HL-60 (cell line): ENCODE measurements at regions not wholly inside any gene's neighbourhood (a gene's known extent, or its start where the extent isn't known, plus 50 kb on each side); places are given as distances from the start of the nearest gene placed in this dataset.

ENCODE experiments used
- DNase-seq, 2 experiments: peaks; one replicate each; pipeline ENCODE4 v3.0.0-alpha.2; 2010 to 2020; ENCODE audit warnings: low read depth in 1 of 2, low spot score in 1 of 2
- H3K27ac ChIP-seq: fragments of 250-450 bp; sonication (Bioruptor Pico); replicated peaks from 2 replicates; pipeline ENCODE4 v1.5.1; 2020; ENCODE audit warnings: mild to moderate bottlenecking, moderate library complexity
- H3K27me3 ChIP-seq: fragments of 250-450 bp; sonication (Bioruptor Pico); 2 replicates; pipeline ENCODE4 v1.5.1; 2021; ENCODE audit warnings: mild to moderate bottlenecking, moderate library complexity; ENCODE audit not compliant: insufficient read depth, poor library complexity, severe bottlenecking
- H3K4me3 ChIP-seq: replicated peaks from 2 replicates; pipeline ENCODE4 v1.5.1; 2011; ENCODE audit warnings: mild to moderate bottlenecking, control low read depth, low read length; ENCODE audit not compliant: insufficient read depth
- CTCF ChIP-seq: IDR thresholded peaks from one replicate; pipeline ENCODE4 v1.5.1; 2011; ENCODE audit warnings: low read length, control low read depth, inconsistent platforms; ENCODE audit not compliant: insufficient read depth
- GABPA ChIP-seq: IDR thresholded peaks from 2 replicates; pipeline ENCODE4 v1.6.1; 2012; ENCODE audit warnings: low read depth
- POLR2AphosphoS5 ChIP-seq: IDR thresholded peaks from 2 replicates; pipeline ENCODE4 v1.6.1; 2012; ENCODE audit warnings: low read depth
- REST ChIP-seq: IDR thresholded peaks from 2 replicates; pipeline ENCODE4 v1.6.1; 2012; ENCODE audit warnings: low read depth; ENCODE audit not compliant: insufficient replicate concordance
- SPI1 ChIP-seq: IDR thresholded peaks from 2 replicates; pipeline ENCODE4 v1.6.1; 2012; ENCODE audit warnings: low read depth, mild to moderate bottlenecking, borderline replicate concordance

GRCh38 chr7:33701189-33701740 is 204.1 kb upstream of the BMPER start:
- Histone ChIP-seq H3K27ac (no peak overlapping the region), H3K27me3 (no peaks in the 10 kb centered on the region), H3K4me3 (no peak overlapping the region)
- TF ChIP-seq GABPA (no peak), SPI1 (no peak), REST (no peak), POLR2AphosphoS5 (no peak), CTCF (no peak)
- no peak for DNase-seq

GRCh38 chr7:33701927-33702326 is 203.4 kb upstream of the BMPER start:
- Histone ChIP-seq H3K27ac (no peak overlapping the region), H3K4me3 (no peak overlapping the region), H3K27me3 (no peaks in the 10 kb centered on the region)
- no peak for TF ChIP-seq REST
- TF ChIP-seq CTCF, result no peak
- no peak for TF ChIP-seq POLR2AphosphoS5
- TF ChIP-seq SPI1, result no peak
- no peak for TF ChIP-seq GABPA
- no peak for DNase-seq

GRCh38 chr7:33702514-33703054 is 202.8 kb upstream of the BMPER start:
- no peaks in the 10 kb centered on the region for H3K27me3 ChIP-seq
- H3K4me3 ChIP-seq, result no peak overlapping the region
- no peak for DNase-seq
- H3K27ac ChIP-seq, result no peak overlapping the region
- TF ChIP-seq POLR2AphosphoS5, result no peak
- no peak for TF ChIP-seq REST
- no peak for TF ChIP-seq GABPA
- no peak for TF ChIP-seq SPI1
- no peak for TF ChIP-seq CTCF
